Ascending aorta (tissue), 2 donors: ENCODE measurements at regions not wholly inside any gene's neighbourhood (a gene's known extent, or its start where the extent isn't known, plus 50 kb on each side); places are given as distances from the start of the nearest gene placed in this dataset.

Source experiments
- DNase-seq, 2 donors: peaks; one replicate each; pipeline ENCODE4 v3.0.0-alpha.2; 2019; ENCODE audit warnings: low spot score in 2 of 2
- H3K27ac ChIP-seq, 2 donors: fragments of 200-600 bp; sonication (generic); one replicate each; pipeline ENCODE4 v1.5.1; 2016 to 2017; ENCODE audit warnings: mild to moderate bottlenecking in 1 of 2
- H3K27me3 ChIP-seq: fragments of 200-600 bp; sonication (generic); one replicate; pipeline ENCODE4 v1.5.1; 2017
- H3K36me3 ChIP-seq, 2 donors: fragments of 200-600 bp; sonication (generic); one replicate each; pipeline ENCODE4 v1.5.1; 2016
- H3K4me1 ChIP-seq, 2 donors: fragments of 200-600 bp; sonication (generic); one replicate each; pipeline ENCODE4 v1.5.1; 2016 to 2017; ENCODE audit warnings: mild to moderate bottlenecking in 1 of 2
- H3K4me3 ChIP-seq, 2 donors: fragments of 200-600 bp; sonication (generic); one replicate each; pipeline ENCODE4 v1.5.1; 2016 to 2017; ENCODE audit warnings: mild to moderate bottlenecking in 1 of 2
- H3K9me3 ChIP-seq, 2 donors: fragments of 200-600 bp; sonication (generic); one replicate each; pipeline ENCODE4 v1.5.1; 2016
- CTCF ChIP-seq, 3 experiments: fragments of 200-600 bp in 2 of 3; fragments of 450-650 bp in 1 of 3; sonication (generic) in 2 of 3; IDR thresholded peaks; one replicate each; pipeline ENCODE4 v1.5.1; 2016 to 2019; ENCODE audit warnings: antibody characterized with exemption in 3 of 3, mild to moderate bottlenecking in 1 of 3, moderate library complexity in 1 of 3
- intact Hi-C: fragments of 100-400 bp; cut with DNase I; formaldehyde crosslinking; loops from one replicate; pipeline ENCODE4 v1.15.1; 2023

- Histone ChIP-seq H3K4me3 (no peak overlapping the region), H3K27me3 (no peaks in the 10 kb centered on the region), H3K27ac (no peak overlapping the region), H3K9me3 (no peaks in the 10 kb centered on the region), H3K36me3 (no peaks in the 10 kb centered on the region), H3K4me1 (no peaks in the 10 kb centered on the region)
- no peak for TF ChIP-seq CTCF (IDR thresholded peaks at IDR 0.05)
- intact Hi-C loops = no loop called here
- DNase-seq = no peak
These were observed 1509.7 kb upstream of the WWC1 start for GRCh38 chr5:166781737-166782136.

GRCh38 chr5:166784545-166785078, 1506.8 kb upstream of the WWC1 start:
- Histone ChIP-seq H3K4me3 (no peak overlapping the region), H3K4me1 (no peaks in the 10 kb centered on the region), H3K27me3 (no peaks in the 10 kb centered on the region), H3K27ac (no peak overlapping the region), H3K9me3 (no peaks in the 10 kb centered on the region), H3K36me3 (no peaks in the 10 kb centered on the region)
- TF ChIP-seq CTCF (IDR thresholded peaks at IDR 0.05) = no peak
- peak in 1 of 2 donors; percentile 63 for DNase-seq
- intact Hi-C loops = no loop called here

DNA sequence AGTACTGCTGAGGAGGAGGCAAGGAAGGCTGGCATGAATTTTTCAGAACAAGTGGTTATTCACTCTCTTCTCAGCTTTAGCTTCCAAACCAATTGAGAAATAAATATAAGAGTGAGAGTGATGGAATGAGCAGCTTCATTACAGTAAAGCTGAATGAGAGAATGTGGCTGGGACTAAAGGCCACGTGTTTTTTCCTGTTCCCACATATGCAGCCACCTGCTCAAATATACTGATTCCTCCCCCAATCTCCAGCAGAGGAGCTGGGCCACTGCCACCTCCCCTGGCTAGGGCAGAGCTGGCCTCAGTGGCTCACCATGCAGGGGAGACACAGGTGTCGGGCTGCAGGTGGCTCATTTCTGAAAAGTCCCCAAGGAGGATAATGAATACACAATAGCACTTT, 1505.3 kb upstream of the WWC1 start:
- DNase-seq = no peak
- intact Hi-C loops = no loop called here
- no peaks in the 10 kb centered on the region for H3K27me3 ChIP-seq
- no peaks in the 10 kb centered on the region for H3K9me3 ChIP-seq
- no peaks in the 10 kb centered on the region for H3K36me3 ChIP-seq
- no peak overlapping the region for H3K27ac ChIP-seq
- TF ChIP-seq CTCF (IDR thresholded peaks at IDR 0.05) = no peak
- H3K4me3 ChIP-seq = no peak overlapping the region
- no peaks in the 10 kb centered on the region for H3K4me1 ChIP-seq

DNA sequence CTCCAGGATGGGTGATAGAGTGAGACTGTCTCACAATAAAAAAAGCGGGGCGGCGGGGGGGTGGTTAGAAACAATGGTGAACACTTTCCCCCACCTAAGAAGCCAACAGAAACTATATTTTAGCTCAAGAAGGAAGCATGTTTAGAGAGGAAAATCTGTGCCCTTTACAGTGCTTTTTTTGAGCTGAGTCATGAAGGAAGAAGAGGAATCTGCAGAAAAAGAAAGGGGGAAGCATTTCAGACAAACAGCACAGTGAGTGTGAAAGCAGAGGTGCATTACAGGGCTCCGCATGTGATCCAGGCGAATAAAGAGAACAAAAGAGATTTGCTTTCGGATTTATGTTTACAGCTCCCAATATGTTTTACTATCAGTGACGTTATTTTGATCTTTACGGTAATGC, 1504.6 kb upstream of the WWC1 start:
- no peak for DNase-seq
- Histone ChIP-seq H3K27ac (no peak overlapping the region), H3K9me3 (no peaks in the 10 kb centered on the region), H3K27me3 (no peaks in the 10 kb centered on the region), H3K36me3 (no peaks in the 10 kb centered on the region), H3K4me1 (no peaks in the 10 kb centered on the region), H3K4me3 (no peak overlapping the region)
- intact Hi-C loops = no loop called here
- no peak for TF ChIP-seq CTCF (IDR thresholded peaks at IDR 0.05)

- no peak for TF ChIP-seq CTCF (IDR thresholded peaks at IDR 0.05)
- intact Hi-C loops = no loop called here
- H3K36me3 ChIP-seq = no peaks in the 10 kb centered on the region
- no peak overlapping the region for H3K4me3 ChIP-seq
- H3K9me3 ChIP-seq = no peaks in the 10 kb centered on the region
- DNase-seq = no peak
- H3K4me1 ChIP-seq = no peaks in the 10 kb centered on the region
- H3K27ac ChIP-seq = no peak overlapping the region
- H3K27me3 ChIP-seq = no peaks in the 10 kb centered on the region
These were observed 1503.4 kb upstream of the WWC1 start for GRCh38 chr5:166788050-166788449.

DNA sequence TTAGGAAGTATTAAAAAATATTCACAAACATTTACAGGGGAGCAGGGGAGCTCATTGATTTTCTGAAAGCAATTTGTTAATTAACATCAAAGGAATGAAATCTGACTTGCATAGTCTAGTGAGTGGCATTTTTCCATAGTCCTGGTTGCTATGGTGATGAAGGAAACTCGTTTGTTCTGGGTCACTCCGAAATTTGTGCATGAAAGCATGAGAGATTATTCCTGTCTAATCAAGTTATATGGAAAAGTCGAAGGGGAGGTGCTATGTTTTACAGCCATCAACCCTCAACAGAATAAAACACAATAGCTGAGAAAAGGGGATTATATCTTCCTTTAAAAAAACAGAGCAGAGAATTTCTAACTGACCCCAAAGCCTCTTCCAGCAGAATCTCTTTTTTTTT, 1495.7 kb upstream of the WWC1 start:
- no peak for TF ChIP-seq CTCF (IDR thresholded peaks at IDR 0.05)
- intact Hi-C loops = no loop called here
- Histone ChIP-seq H3K27ac (no peak overlapping the region), H3K36me3 (no peaks in the 10 kb centered on the region), H3K27me3 (no peaks in the 10 kb centered on the region), H3K4me1 (no peaks in the 10 kb centered on the region), H3K9me3 (no peaks in the 10 kb centered on the region), H3K4me3 (no peak overlapping the region)
- no peak for DNase-seq
